Gastroesophageal sphincter (tissue), 3 donors: ENCODE measurements at regions not wholly inside any gene's neighbourhood (a gene's known extent, or its start where the extent isn't known, plus 50 kb on each side); places are given as distances from the start of the nearest gene placed in this dataset.

Experiments
- POLR2A ChIP-seq, 2 donors: fragments of 450-650 bp; IDR thresholded peaks; one replicate each; pipeline ENCODE4 v1.6.1; 2017; ENCODE audit warnings: antibody characterized with exemption in 2 of 2, mild to moderate bottlenecking in 2 of 2, moderate library complexity in 1 of 2
- POLR2AphosphoS5 ChIP-seq: sonication (generic); formaldehyde crosslinking; IDR thresholded peaks from one replicate; pipeline ENCODE4 v1.6.1; 2017; ENCODE audit warnings: antibody characterized with exemption
- TF ChIP-seq, protein P1 (sequence below), 4 experiments: fragments of 200-600 bp in 2 of 4; fragments of 450-650 bp in 2 of 4; sonication (generic) in 1 of 4; IDR thresholded peaks; one replicate each; pipeline ENCODE4 v1.5.1; 2017 to 2019; ENCODE audit warnings: antibody characterized with exemption in 4 of 4, mild to moderate bottlenecking in 2 of 4, moderate library complexity in 2 of 4

DNA sequence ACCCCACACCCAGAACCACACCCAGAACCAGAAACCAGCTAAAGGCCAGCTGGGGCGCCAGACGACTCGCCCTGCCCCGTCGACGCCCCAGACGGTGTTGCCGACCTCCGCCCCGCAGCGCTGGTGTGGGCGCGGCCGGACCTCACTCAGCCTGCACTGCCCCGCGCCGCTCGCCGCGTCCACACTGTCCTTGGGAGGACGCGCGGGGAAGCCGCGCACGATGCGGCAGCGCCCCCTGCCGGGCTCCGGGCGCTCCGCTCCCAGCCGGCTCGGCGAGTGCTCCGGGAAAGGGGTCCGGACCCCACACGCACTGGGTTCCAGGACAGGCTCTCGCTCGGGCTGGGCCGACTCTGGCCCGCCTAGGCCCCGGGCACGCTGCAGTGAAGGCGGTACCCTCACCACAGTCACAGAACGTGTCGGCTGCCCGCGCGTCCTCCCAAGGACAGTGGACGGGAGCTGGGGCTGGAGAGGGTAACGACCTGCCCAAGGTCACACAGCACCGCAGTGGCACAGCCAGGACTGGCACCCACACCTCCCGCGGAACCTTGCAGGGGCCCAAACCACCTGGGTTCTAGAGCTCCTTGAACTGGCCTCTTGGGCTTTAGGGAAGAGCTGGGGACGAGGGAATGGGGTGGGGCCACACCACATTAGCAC is 90.2 kb downstream of the DMRTA2 start:
- TF ChIP-seq, protein P1, sequence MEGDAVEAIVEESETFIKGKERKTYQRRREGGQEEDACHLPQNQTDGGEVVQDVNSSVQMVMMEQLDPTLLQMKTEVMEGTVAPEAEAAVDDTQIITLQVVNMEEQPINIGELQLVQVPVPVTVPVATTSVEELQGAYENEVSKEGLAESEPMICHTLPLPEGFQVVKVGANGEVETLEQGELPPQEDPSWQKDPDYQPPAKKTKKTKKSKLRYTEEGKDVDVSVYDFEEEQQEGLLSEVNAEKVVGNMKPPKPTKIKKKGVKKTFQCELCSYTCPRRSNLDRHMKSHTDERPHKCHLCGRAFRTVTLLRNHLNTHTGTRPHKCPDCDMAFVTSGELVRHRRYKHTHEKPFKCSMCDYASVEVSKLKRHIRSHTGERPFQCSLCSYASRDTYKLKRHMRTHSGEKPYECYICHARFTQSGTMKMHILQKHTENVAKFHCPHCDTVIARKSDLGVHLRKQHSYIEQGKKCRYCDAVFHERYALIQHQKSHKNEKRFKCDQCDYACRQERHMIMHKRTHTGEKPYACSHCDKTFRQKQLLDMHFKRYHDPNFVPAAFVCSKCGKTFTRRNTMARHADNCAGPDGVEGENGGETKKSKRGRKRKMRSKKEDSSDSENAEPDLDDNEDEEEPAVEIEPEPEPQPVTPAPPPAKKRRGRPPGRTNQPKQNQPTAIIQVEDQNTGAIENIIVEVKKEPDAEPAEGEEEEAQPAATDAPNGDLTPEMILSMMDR (IDR thresholded peaks at IDR 0.05): peak; percentile 69 to 92 (median 85)
- TF ChIP-seq POLR2A (IDR thresholded peaks at IDR 0.05) (no peak), POLR2AphosphoS5 (no peak)
